H1 (cell line): ENCODE measurements at regions not wholly inside any gene's neighbourhood (a gene's known extent, or its start where the extent isn't known, plus 50 kb on each side); places are given as distances from the start of the nearest gene placed in this dataset.

Experiments used
- NRF1 ChIP-seq: IDR thresholded peaks from 2 replicates; pipeline ENCODE4 v1.6.1; 2011; ENCODE audit warnings: mild to moderate bottlenecking, low read depth, low read length, improper control_type of control experiment

- TF ChIP-seq NRF1: no peak
Measured at GRCh38 chr16:5196204-5196603, 98.6 kb upstream of the EEF2KMT start (continued).
